ENCODE measurements at regions not wholly inside any gene's neighbourhood (a gene's known extent, or its start where the extent isn't known, plus 50 kb on each side); places are given as distances from the start of the nearest gene placed in this dataset.

DNA sequence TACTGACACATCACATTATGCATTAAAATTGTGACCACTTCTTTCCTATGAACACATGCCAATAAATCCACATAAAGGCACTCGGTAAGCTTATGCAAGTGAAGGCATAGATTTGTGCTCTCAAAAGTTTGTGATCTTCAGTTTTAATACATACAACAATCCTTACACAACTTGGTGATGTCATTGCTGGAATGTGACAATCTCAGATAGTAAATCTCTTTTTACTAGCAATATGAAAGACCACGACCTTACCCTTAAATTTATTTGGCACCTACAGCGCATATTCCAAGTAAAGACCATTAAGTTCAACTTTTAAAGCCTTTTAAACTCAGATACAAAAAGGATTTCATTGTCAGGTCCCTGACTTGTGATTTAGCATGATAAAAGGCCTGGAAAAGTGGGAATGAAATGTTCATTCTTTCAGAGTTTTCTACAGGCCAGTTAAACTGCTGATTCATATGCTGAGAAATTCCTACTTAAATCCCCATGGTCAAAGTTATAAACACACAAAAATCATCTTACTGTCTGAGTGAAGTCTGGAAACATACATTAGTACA lies 157.4 kb downstream of the SIPA1L2 start:
- H3K27me3 ChIP-seq = no peaks in the 10 kb centered on the region
- TF ChIP-seq, protein P1, sequence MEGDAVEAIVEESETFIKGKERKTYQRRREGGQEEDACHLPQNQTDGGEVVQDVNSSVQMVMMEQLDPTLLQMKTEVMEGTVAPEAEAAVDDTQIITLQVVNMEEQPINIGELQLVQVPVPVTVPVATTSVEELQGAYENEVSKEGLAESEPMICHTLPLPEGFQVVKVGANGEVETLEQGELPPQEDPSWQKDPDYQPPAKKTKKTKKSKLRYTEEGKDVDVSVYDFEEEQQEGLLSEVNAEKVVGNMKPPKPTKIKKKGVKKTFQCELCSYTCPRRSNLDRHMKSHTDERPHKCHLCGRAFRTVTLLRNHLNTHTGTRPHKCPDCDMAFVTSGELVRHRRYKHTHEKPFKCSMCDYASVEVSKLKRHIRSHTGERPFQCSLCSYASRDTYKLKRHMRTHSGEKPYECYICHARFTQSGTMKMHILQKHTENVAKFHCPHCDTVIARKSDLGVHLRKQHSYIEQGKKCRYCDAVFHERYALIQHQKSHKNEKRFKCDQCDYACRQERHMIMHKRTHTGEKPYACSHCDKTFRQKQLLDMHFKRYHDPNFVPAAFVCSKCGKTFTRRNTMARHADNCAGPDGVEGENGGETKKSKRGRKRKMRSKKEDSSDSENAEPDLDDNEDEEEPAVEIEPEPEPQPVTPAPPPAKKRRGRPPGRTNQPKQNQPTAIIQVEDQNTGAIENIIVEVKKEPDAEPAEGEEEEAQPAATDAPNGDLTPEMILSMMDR (IDR thresholded peaks at IDR 0.05; ENCODE audit: low read depth, low read length) = no peak
- no peak overlapping the region for H3K27ac ChIP-seq
- peaks cover 52% of the 10 kb centered on the region for H3K36me3 ChIP-seq
- H3K4me3 ChIP-seq = no peak overlapping the region
- no peaks in the 10 kb centered on the region for H3K9me3 ChIP-seq (ENCODE audit: low read depth)
- DNase-seq (ENCODE audit: low read depth in 1 of 2, low spot score in 1 of 2) = peak in 1 of 2 donors; percentile 34
- peaks cover 18% of the 10 kb centered on the region for H3K4me1 ChIP-seq (ENCODE audit: low read depth)

DNA sequence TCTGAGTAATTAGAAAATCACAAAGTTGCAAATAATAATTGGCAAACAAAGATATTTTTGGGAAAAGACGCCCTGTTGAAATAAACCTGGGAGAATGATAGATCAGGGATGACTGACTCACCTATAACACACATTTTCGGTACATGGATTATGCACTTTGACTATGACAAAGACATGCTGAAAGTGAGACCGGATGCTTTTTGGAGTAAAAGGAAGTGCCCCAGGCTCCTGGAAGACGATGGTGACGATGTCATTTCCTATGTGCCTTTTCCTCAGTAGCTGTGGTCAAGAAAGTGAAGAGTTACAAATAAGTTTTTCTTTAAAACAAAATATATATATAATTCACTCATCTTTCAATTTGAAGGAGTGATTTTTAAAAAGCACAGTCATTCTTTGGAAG lies 158.7 kb downstream of the SIPA1L2 start:
- H3K27me3 ChIP-seq = no peaks in the 10 kb centered on the region
- DNase-seq (ENCODE audit: low read depth in 1 of 2, low spot score in 1 of 2) = no peak
- H3K9me3 ChIP-seq (ENCODE audit: low read depth) = no peaks in the 10 kb centered on the region
- peaks cover 13% of the 10 kb centered on the region for H3K4me1 ChIP-seq (ENCODE audit: low read depth)
- no peak overlapping the region for H3K4me3 ChIP-seq
- H3K27ac ChIP-seq = no peak overlapping the region
- peaks cover 53% of the 10 kb centered on the region for H3K36me3 ChIP-seq
- TF ChIP-seq, protein P1 (IDR thresholded peaks at IDR 0.05; ENCODE audit: low read depth, low read length) = no peak

DNA sequence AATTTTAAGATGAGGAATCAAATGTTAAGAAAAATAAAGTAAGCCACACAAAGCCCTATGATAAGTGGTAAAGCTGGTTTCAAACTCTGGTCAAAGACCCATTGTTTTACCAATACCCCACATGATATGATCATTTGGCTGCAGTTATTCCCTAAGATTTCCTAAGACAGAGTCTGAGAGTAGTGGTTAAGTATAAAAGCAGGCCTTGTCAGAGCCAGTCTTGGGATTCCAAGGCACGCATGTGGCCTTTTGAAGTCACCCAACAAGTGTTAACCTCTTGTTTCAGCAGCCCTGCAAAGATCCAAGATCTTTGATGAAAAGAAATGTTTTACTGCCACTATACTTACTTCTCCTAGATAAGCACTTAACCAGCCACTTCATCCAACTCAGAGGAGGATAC lies 159.2 kb downstream of the SIPA1L2 start:
- H3K27me3 ChIP-seq = no peaks in the 10 kb centered on the region
- TF ChIP-seq, protein P1 (IDR thresholded peaks at IDR 0.05; ENCODE audit: low read depth, low read length) = no peak
- H3K27ac ChIP-seq = no peak overlapping the region
- H3K4me3 ChIP-seq = no peak overlapping the region
- no peak for DNase-seq (ENCODE audit: low read depth in 1 of 2, low spot score in 1 of 2)
- peaks cover 57% of the 10 kb centered on the region for H3K36me3 ChIP-seq
- H3K4me1 ChIP-seq (ENCODE audit: low read depth) = peaks cover 13% of the 10 kb centered on the region
- no peaks in the 10 kb centered on the region for H3K9me3 ChIP-seq (ENCODE audit: low read depth)

DNA sequence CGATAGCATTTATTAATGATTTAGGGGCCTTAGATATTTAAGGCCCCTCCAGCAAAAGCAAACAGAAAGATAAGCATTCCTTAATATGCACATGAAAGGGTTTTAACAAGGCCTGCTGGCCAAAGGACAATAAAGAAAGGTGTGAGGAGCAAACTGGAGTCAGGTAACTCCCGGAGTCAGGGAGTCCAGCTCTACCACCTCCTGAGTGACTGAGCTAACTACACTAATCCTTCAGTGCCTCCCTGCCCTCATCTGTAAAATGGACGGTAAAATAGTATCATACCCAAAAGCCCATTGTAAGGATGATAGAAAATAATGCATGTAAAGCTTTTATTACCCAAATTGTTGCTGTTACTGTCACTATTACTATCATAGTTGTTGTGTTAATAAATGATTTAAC lies 161.7 kb downstream of the SIPA1L2 start:
- Histone ChIP-seq H3K4me3 (no peak overlapping the region), H3K27me3 (no peaks in the 10 kb centered on the region), H3K27ac (no peak overlapping the region), H3K36me3 (peaks cover 60% of the 10 kb centered on the region), H3K4me1 (ENCODE audit: low read depth) (no peaks in the 10 kb centered on the region), H3K9me3 (ENCODE audit: low read depth) (no peaks in the 10 kb centered on the region)
- TF ChIP-seq, protein P1 (IDR thresholded peaks at IDR 0.05; ENCODE audit: low read depth, low read length) = no peak
- DNase-seq (ENCODE audit: low read depth in 1 of 2, low spot score in 1 of 2) = no peak

DNA sequence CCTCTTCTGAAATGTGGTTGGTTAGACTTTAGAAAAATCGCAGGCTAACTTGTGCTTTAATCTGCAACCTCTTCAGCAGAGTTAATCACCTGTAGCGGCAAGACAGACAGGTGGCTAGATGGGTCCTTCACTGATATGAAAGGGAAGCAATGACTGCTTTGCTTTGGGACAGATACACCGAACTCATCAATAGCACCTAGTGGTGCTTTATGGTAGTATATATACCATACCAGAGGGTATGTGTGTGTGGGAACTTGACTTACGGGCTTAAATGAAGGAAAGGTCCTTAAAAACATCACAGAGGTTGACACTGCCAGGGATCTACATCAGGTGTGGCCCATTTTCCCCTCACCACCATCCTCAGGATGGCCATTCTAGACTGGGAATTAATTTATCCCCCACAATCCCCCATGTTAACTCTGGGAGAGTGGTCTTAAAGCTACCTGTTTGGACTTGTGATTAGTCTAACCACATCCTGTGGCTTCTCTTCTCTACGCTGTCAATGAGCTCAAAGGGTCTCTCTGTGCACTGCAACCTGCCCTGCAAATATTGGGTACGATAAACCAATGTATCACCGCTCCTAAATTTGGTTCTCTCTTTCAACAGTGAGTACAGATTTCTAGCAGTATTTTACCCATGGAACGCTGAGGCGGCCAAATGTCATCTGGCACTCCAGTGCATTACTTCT lies 162.7 kb downstream of the SIPA1L2 start:
- Histone ChIP-seq H3K9me3 (ENCODE audit: low read depth) (no peaks in the 10 kb centered on the region), H3K4me3 (no peak overlapping the region), H3K4me1 (ENCODE audit: low read depth) (peaks cover 8% of the 10 kb centered on the region), H3K27me3 (no peaks in the 10 kb centered on the region), H3K36me3 (peaks cover 57% of the 10 kb centered on the region), H3K27ac (no peak overlapping the region)
- no peak for DNase-seq (ENCODE audit: low read depth in 1 of 2, low spot score in 1 of 2)
- TF ChIP-seq, protein P1 (IDR thresholded peaks at IDR 0.05; ENCODE audit: low read depth, low read length) = no peak

All from cardiac muscle cell (in vitro differentiated cells and primary cell).